NCI-H748 (cell line): ENCODE measurements at regions not wholly inside any gene's neighbourhood (a gene's known extent, or its start where the extent isn't known, plus 50 kb on each side); places are given as distances from the start of the nearest gene placed in this dataset.

Experiments used
- DNase-seq: peaks from one replicate; lab custom pipeline; 2025; ENCODE audit not compliant: unreplicated experiment; lab: John Stamatoyannopoulos, UW

- no peak for DNase-seq
Observed at GRCh38 chr5:104739905-104740304, 1177.3 kb upstream of the NUDT12 start.

GRCh38 chr5:104739503-104739902 is 1176.9 kb upstream of the NUDT12 start:
- DNase-seq = no peak

- no peak for DNase-seq
Observed at GRCh38 chr5:104736073-104736472, 1173.5 kb upstream of the NUDT12 start.

- DNase-seq = peak; percentile 5
Observed at GRCh38 chr5:104734046-104734445, 1171.5 kb upstream of the NUDT12 start.

- DNase-seq = no peak
Observed at GRCh38 chr5:104733063-104733669, 1170.6 kb upstream of the NUDT12 start.

GRCh38 chr5:104731331-104731730 is 1168.7 kb upstream of the NUDT12 start:
- no peak for DNase-seq

- DNase-seq = no peak
Observed at GRCh38 chr5:104708027-104708426, 1145.4 kb upstream of the NUDT12 start.

- no peak for DNase-seq
Observed at GRCh38 chr5:104706600-104706999, 1144.0 kb upstream of the NUDT12 start.

- no peak for DNase-seq
Observed at GRCh38 chr5:104702212-104702611, 1139.6 kb upstream of the NUDT12 start.

- no peak for DNase-seq
Observed at GRCh38 chr5:104699438-104699837, 1136.8 kb upstream of the NUDT12 start.

- no peak for DNase-seq
Observed at GRCh38 chr5:104661256-104661655, 1098.7 kb upstream of the NUDT12 start.

- DNase-seq = peak; percentile 17
Observed at GRCh38 chr5:104659497-104659896, 1096.9 kb upstream of the NUDT12 start.

GRCh38 chr5:104652271-104652861 is 1089.8 kb upstream of the NUDT12 start:
- DNase-seq = no peak

- no peak for DNase-seq
Observed at GRCh38 chr5:104650313-104651055, 1087.9 kb upstream of the NUDT12 start.

GRCh38 chr5:104646416-104646815 is 1083.8 kb upstream of the NUDT12 start:
- DNase-seq = peak; percentile 32

GRCh38 chr5:104643320-104643719 is 1080.7 kb upstream of the NUDT12 start:
- DNase-seq = no peak

- DNase-seq = no peak
Observed at GRCh38 chr5:104635227-104635626, 1072.6 kb upstream of the NUDT12 start.

- no peak for DNase-seq
Observed at GRCh38 chr5:104628911-104629310, 1066.3 kb upstream of the NUDT12 start.

- no peak for DNase-seq
Observed at GRCh38 chr5:104626122-104626521, 1063.5 kb upstream of the NUDT12 start.

- peak; percentile 69 for DNase-seq
Observed at GRCh38 chr5:104612005-104612404, 1049.4 kb upstream of the NUDT12 start.

- DNase-seq = peak; percentile 49
Observed at GRCh38 chr5:104611135-104611767, 1048.7 kb upstream of the NUDT12 start.
